ENCODE measurements at regions not wholly inside any gene's neighbourhood (a gene's known extent, or its start where the extent isn't known, plus 50 kb on each side); places are given as distances from the start of the nearest gene placed in this dataset.
"Not testable (repeated sequence)": the region's sequence is repeated elsewhere in the genome, so short reads cannot be mapped to it uniquely, and the experiment has no call there.

- no peak for DNase-seq
Measured at GRCh38 chr6:9921366-9921765, 493.5 kb downstream of the TFAP2A start.

GRCh38 chr6:9914951-9915350 is 499.9 kb downstream of the TFAP2A start:
- no peak for DNase-seq

- no peak for DNase-seq
Measured at GRCh38 chr6:9901376-9901775, 513.5 kb downstream of the TFAP2A start.

GRCh38 chr6:9896806-9897205 is 518.1 kb downstream of the TFAP2A start:
- DNase-seq, result no peak

GRCh38 chr6:9890893-9891292 is 524.0 kb downstream of the TFAP2A start:
- no peak for DNase-seq

- no peak for DNase-seq
Measured at GRCh38 chr6:9890469-9890868, 524.4 kb downstream of the TFAP2A start.

GRCh38 chr6:9878535-9878934 is 536.3 kb downstream of the TFAP2A start:
- no peak for DNase-seq

- DNase-seq, result no peak
Measured at GRCh38 chr6:9875605-9876353, 539.1 kb downstream of the TFAP2A start.

- DNase-seq, result no peak
Measured at GRCh38 chr6:9862603-9863167, 552.2 kb downstream of the TFAP2A start.

- DNase-seq, result no peak
Measured at GRCh38 chr6:9851541-9852380, 563.1 kb downstream of the TFAP2A start.

- DNase-seq, result no peak
Measured at GRCh38 chr6:9851006-9851405, 563.9 kb downstream of the TFAP2A start.

GRCh38 chr6:9848094-9848493 is 566.8 kb downstream of the TFAP2A start:
- no peak for DNase-seq

- no peak for DNase-seq
Measured at GRCh38 chr6:9841886-9842725, 572.8 kb downstream of the TFAP2A start.

- DNase-seq, result no peak
Measured at GRCh38 chr6:9834233-9834632, 580.6 kb downstream of the TFAP2A start.

- DNase-seq, result no peak
Measured at GRCh38 chr6:9831783-9832182, 583.1 kb downstream of the TFAP2A start.

- no peak for DNase-seq
Measured at GRCh38 chr6:9830808-9831207, 584.1 kb downstream of the TFAP2A start.

GRCh38 chr6:9825526-9825925 is 589.3 kb downstream of the TFAP2A start:
- DNase-seq, result no peak

- not testable (repeated sequence) for DNase-seq
Measured at GRCh38 chr6:9810727-9811126, 604.1 kb downstream of the TFAP2A start.

- DNase-seq, result no peak
Measured at GRCh38 chr6:9810286-9810685, 604.6 kb downstream of the TFAP2A start.

- DNase-seq, result no peak
Measured at GRCh38 chr6:9806195-9806594, 608.7 kb downstream of the TFAP2A start.

GRCh38 chr6:9801249-9801754 is 613.6 kb downstream of the TFAP2A start:
- no peak for DNase-seq

GRCh38 chr6:9799582-9799981 is 615.3 kb downstream of the TFAP2A start:
- DNase-seq, result no peak

- no peak for DNase-seq
Measured at GRCh38 chr6:9796827-9797226, 618.0 kb downstream of the TFAP2A start.
